ENCODE measurements at regions not wholly inside any gene's neighbourhood (a gene's known extent, or its start where the extent isn't known, plus 50 kb on each side); places are given as distances from the start of the nearest gene placed in this dataset.

DNA sequence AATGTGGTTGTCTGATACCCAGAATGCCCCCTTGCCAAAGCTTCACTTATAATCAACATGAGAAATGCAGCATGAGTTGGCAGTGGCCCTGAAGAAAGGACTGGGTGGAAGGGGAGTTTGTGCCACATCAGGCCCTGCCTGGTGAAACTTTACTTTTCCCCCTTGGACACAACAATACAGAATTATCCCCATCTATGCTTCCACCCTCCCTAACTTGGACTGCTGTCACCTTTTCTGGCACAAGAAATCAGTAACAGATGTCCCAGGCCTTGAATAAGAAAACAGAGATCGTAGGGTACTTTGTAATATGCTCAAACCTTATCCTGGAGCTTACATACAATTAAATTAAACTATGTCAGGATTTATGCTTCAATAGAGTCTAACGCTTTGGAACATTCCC, 128.9 kb upstream of the SATB2 start:
- H3K27me3 ChIP-seq (ENCODE audit: control insufficient read depth in 2 of 2, insufficient read depth in 2 of 2, low read length in 2 of 2), result no peaks in the 10 kb centered on the region
- H3K27me3 Mint-ChIP-seq (ENCODE audit: low read depth in 3 of 3), result peaks cover 0 to 2% (median 1%) of the 10 kb centered on the region in 3 donors
- WGBS (ENCODE audit: insufficient coverage), result no CpG with 5 or more reads among the region's 2 CpGs
- H3K4me2 ChIP-seq (replicated peaks; ENCODE audit: extremely low read depth, low read length, poor library complexity, severe bottlenecking), result no peak overlapping the region
- intact Hi-C loops (cut with micrococcal nuclease), result no loop called here
- no peak overlapping the region for H3K4me3 Mint-ChIP-seq
- H3K27ac ChIP-seq (ENCODE audit: low read depth in 1 of 2, low read length in 2 of 2), result no peak overlapping the region
- no peak overlapping the region for H3K9ac ChIP-seq (ENCODE audit: insufficient read depth, low read length, poor library complexity, severe bottlenecking)
- H3K4me3 ChIP-seq (replicated peaks in 1 of 3; ENCODE audit: low read depth in 2 of 3, low read length in 3 of 3), result no peak overlapping the region
- TF ChIP-seq, protein P1, sequence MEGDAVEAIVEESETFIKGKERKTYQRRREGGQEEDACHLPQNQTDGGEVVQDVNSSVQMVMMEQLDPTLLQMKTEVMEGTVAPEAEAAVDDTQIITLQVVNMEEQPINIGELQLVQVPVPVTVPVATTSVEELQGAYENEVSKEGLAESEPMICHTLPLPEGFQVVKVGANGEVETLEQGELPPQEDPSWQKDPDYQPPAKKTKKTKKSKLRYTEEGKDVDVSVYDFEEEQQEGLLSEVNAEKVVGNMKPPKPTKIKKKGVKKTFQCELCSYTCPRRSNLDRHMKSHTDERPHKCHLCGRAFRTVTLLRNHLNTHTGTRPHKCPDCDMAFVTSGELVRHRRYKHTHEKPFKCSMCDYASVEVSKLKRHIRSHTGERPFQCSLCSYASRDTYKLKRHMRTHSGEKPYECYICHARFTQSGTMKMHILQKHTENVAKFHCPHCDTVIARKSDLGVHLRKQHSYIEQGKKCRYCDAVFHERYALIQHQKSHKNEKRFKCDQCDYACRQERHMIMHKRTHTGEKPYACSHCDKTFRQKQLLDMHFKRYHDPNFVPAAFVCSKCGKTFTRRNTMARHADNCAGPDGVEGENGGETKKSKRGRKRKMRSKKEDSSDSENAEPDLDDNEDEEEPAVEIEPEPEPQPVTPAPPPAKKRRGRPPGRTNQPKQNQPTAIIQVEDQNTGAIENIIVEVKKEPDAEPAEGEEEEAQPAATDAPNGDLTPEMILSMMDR (IDR thresholded peaks at IDR 0.05), result no peak
- no peak overlapping the region for H3K27ac Mint-ChIP-seq
- no peaks in the 10 kb centered on the region for H3K79me2 ChIP-seq (ENCODE audit: insufficient read depth, low read length)
- no peaks in the 10 kb centered on the region for H3K36me3 ChIP-seq (replicated peaks in 1 of 2; ENCODE audit: control insufficient read depth in 1 of 2, insufficient read depth in 2 of 2, low read length in 2 of 2)
- no peaks in the 10 kb centered on the region for H3K9me3 ChIP-seq (replicated peaks in 1 of 2; ENCODE audit: control insufficient read depth in 1 of 2, insufficient read depth in 1 of 2, low read length in 2 of 2)
- H3K4me1 ChIP-seq (ENCODE audit: control insufficient read depth in 1 of 2, insufficient read depth in 2 of 2, low read length in 2 of 2), result no peaks in the 10 kb centered on the region
- H3K9me3 Mint-ChIP-seq, result no peaks in the 10 kb centered on the region
- DNase-seq, result no peak
- no peaks in the 10 kb centered on the region for H3K36me3 Mint-ChIP-seq
- H3K4me1 Mint-ChIP-seq, result peaks cover 6% of the 10 kb centered on the region
- H4K20me1 ChIP-seq (ENCODE audit: insufficient read depth, low read length), result no peaks in the 10 kb centered on the region
- H2AFZ ChIP-seq (ENCODE audit: insufficient read depth, low read depth, low read length, poor library complexity, severe bottlenecking), result no peak overlapping the region

DNA sequence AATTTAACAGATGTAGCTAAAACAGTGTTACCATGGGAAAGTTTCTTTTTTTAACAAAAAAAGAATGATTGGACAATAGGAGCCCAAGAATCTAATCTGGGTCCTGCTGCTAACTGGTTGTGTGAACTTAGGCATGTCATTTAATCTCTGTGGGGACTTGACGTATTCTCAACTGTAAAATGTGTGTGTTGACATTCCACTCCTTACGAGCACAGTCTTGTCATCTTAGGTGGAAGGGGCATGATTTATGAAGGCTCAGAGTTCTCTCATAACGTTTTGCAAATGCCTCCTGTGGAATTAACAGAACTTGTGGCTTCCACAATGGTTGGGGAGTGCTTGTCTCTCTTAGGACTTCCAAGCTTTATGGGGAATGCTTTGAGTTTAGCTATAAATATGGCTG, 125.9 kb upstream of the SATB2 start:
- intact Hi-C loops (cut with micrococcal nuclease), result no loop called here
- H3K27ac Mint-ChIP-seq, result no peak overlapping the region
- Histone ChIP-seq H3K9me3 (replicated peaks in 1 of 2; ENCODE audit: control insufficient read depth in 1 of 2, insufficient read depth in 1 of 2, low read length in 2 of 2) (no peaks in the 10 kb centered on the region), H3K27ac (ENCODE audit: low read depth in 1 of 2, low read length in 2 of 2) (no peak overlapping the region), H3K27me3 (ENCODE audit: control insufficient read depth in 2 of 2, insufficient read depth in 2 of 2, low read length in 2 of 2) (no peaks in the 10 kb centered on the region), H3K4me1 (ENCODE audit: control insufficient read depth in 1 of 2, insufficient read depth in 2 of 2, low read length in 2 of 2) (no peaks in the 10 kb centered on the region), H4K20me1 (ENCODE audit: insufficient read depth, low read length) (no peaks in the 10 kb centered on the region), H3K4me2 (replicated peaks; ENCODE audit: extremely low read depth, low read length, poor library complexity, severe bottlenecking) (no peak overlapping the region), H2AFZ (ENCODE audit: insufficient read depth, low read depth, low read length, poor library complexity, severe bottlenecking) (no peak overlapping the region), H3K4me3 (replicated peaks in 1 of 3; ENCODE audit: low read depth in 2 of 3, low read length in 3 of 3) (no peak overlapping the region), H3K36me3 (replicated peaks in 1 of 2; ENCODE audit: control insufficient read depth in 1 of 2, insufficient read depth in 2 of 2, low read length in 2 of 2) (no peaks in the 10 kb centered on the region), H3K79me2 (ENCODE audit: insufficient read depth, low read length) (no peaks in the 10 kb centered on the region), H3K9ac (ENCODE audit: insufficient read depth, low read length, poor library complexity, severe bottlenecking) (no peak overlapping the region)
- no peak for DNase-seq
- WGBS (ENCODE audit: insufficient coverage), result 84% methylated on average over 2 of the region's 3 CpGs
- no peaks in the 10 kb centered on the region for H3K36me3 Mint-ChIP-seq
- peaks cover 0 to 1% (median 1%) of the 10 kb centered on the region in 3 donors for H3K27me3 Mint-ChIP-seq (ENCODE audit: low read depth in 3 of 3)
- H3K4me3 Mint-ChIP-seq, result no peak overlapping the region
- peaks cover 8% of the 10 kb centered on the region for H3K4me1 Mint-ChIP-seq
- TF ChIP-seq, protein P1 (IDR thresholded peaks at IDR 0.05), result no peak
- no peaks in the 10 kb centered on the region for H3K9me3 Mint-ChIP-seq

Measured in CD14-positive monocyte (primary cell).